ENCODE measurements at regions not wholly inside any gene's neighbourhood (a gene's known extent, or its start where the extent isn't known, plus 50 kb on each side); places are given as distances from the start of the nearest gene placed in this dataset.

DNA sequence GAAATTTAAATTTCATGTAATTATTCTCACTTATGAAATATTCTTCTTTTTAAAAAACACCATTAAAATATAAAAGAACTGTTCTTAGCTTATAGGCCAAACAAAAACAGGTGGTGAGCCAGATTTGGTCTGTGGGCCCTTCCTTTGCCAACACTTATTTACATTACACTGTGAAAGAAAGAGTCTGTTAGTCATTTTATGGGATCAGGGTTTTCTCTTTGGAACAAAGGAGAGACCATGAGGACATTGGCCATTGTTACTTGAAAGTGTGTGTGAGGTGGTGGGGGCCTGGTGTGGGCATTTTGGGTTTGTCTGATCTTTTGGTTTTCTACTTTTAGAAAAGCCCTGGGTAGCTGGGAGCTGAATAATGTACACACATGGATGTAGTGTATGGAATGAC is 62.7 kb downstream of the TTC6 start:
- TF ChIP-seq, protein P1, sequence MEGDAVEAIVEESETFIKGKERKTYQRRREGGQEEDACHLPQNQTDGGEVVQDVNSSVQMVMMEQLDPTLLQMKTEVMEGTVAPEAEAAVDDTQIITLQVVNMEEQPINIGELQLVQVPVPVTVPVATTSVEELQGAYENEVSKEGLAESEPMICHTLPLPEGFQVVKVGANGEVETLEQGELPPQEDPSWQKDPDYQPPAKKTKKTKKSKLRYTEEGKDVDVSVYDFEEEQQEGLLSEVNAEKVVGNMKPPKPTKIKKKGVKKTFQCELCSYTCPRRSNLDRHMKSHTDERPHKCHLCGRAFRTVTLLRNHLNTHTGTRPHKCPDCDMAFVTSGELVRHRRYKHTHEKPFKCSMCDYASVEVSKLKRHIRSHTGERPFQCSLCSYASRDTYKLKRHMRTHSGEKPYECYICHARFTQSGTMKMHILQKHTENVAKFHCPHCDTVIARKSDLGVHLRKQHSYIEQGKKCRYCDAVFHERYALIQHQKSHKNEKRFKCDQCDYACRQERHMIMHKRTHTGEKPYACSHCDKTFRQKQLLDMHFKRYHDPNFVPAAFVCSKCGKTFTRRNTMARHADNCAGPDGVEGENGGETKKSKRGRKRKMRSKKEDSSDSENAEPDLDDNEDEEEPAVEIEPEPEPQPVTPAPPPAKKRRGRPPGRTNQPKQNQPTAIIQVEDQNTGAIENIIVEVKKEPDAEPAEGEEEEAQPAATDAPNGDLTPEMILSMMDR (conservative IDR thresholded peaks at IDR 0.05; ENCODE audit: low read length) = no peak
- no peak for TF ChIP-seq EZH2phosphoT487 (IDR thresholded peaks at IDR 0.05; ENCODE audit: borderline replicate concordance)

Measured in Loucy (cell line).